H4 (cell line): ENCODE measurements at regions not wholly inside any gene's neighbourhood (a gene's known extent, or its start where the extent isn't known, plus 50 kb on each side); places are given as distances from the start of the nearest gene placed in this dataset.
A peak's percentile ranks its signal among the peaks of the same experiment; 100 is the strongest.
"Not testable (repeated sequence)": the region's sequence is repeated elsewhere in the genome, so short reads cannot be mapped to it uniquely, and the experiment has no call there.

ENCODE experiments used
- DNase-seq: peaks from one replicate; pipeline ENCODE4 v3.0.0-alpha.2; 2015; ENCODE audit warnings: low spot score

DNA sequence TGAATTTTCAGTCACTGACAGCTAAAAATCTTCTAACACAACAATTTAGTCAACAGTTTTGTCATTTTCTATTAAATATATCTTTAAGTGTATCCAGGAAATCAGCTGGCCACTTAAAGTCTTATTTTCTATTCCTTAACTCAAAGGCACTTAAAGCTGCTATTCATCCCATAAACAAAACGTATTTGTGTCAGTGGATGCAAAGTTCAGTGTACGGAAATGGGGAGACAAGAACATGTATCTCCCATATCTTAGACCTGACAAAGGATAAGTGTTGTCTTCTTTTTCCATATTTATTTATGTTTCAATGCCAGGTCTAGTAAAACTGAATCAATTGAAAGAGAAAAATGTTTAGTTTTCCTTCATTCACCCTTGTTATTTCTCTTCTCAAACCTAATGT lies 409.8 kb upstream of the KLHL1 start:
- DNase-seq = no peak

DNA sequence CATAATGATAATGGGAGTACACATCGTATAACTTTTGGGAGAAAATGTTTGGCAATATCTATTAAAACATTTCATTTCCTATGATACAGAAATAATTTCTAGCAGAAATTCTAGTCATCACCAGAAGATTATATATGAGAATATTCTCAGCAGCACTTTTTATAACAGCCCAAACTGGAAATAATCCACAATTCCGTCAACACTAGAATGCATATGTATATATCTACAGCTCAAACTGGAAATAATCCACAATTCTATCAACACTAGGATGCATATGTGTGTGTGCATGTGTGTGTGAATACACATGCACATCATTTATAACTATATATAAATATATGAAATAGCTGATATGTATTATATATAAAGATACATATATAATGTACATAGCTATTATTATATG lies 408.0 kb upstream of the KLHL1 start:
- no peak for DNase-seq

DNA sequence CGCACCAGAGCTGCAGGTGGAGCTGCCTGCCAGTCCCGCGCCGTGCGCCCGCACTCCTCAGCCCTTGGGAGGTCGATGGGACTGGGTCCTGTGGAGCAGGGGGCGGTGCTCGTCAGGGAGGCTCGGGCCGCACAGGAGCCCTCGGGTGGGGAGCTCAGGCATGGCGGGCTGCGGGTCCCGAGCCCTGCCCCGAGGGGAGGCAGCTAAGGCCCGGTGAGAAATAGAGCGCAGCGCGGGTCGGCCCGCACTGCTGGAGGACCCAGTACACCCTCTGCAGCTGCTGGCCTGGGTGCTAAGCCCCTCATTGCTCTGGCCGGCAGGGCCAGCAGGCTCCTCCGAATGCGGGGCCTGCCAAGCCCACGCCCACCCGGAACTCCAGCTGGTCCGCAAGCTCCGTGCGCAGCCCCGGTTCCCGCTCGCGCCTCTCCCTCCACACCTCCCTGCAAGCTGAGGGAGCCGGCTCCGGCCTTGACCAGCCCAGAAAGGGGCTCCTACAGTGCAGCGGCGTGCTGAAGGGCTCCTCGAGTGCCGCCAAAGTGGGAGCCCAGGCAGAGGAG lies 403.7 kb upstream of the KLHL1 start:
- not testable (repeated sequence) for DNase-seq

DNA sequence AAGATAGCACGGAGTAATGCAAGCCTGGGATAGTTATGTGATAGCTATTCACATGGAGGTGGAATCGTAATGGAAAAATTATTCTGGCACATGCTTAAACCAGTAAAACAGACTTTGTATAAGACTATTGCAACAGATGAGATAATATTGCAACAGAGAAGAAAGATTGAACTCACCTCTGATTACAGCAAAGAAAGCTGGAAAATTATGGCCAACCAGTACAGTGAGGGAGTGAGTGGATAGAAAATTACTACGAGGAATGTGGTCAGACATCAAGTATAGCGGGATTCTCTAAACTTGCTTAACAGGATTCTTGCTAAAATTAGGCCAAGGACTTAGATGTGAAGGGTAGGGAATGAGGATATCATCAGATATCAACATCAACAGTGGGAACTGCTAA lies 397.6 kb upstream of the KLHL1 start:
- no peak for DNase-seq

DNA sequence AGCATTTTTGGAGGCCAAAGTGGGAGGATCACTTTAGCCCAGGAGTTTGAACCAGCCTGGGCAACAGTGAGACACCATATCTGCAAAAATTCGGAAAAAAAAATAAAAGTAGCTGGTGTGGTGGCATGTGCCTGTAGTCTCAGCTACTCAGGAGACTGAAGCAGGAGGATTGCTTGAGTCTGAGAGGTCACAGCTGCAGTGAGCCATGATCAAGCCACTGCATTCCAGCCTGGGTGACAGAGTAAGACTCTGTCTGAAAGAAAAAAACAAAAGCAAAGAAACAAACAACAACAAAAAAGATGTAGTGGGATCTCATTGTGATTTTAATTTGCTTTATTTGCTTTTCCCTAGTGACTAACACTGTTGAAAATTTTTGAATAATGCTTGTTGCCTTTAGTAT lies 394.7 kb upstream of the KLHL1 start:
- no peak for DNase-seq

DNA sequence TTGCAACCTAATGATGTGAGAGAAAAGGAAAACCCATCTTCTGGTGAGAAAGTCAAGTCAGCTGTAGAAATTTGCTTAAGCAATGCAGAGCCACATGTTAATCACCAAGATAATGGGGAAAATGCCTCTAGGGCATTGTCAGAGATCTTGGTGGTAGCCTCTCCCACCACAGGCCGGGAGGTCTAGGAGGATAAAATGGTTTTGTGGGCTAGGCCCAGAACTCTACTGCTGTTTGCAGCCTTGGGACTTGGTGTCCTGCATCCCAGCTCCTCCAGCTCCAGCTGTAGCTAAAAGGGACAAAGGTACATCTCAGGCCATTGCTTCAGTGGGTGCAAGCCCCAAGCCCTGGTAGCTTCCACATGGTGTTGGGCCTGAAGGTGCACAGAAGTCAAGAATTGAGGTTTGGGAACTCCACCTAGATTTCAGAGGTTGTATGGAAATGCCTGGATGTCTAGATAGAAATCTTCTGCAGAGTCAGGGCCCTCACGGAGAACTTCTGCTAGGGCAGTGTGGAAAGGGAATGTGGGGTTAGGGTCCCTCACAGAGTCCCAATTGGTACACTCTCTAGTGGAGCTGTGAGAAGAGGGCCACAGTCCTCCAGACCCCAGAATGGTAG lies 382.2 kb upstream of the KLHL1 start:
- DNase-seq = no peak

DNA sequence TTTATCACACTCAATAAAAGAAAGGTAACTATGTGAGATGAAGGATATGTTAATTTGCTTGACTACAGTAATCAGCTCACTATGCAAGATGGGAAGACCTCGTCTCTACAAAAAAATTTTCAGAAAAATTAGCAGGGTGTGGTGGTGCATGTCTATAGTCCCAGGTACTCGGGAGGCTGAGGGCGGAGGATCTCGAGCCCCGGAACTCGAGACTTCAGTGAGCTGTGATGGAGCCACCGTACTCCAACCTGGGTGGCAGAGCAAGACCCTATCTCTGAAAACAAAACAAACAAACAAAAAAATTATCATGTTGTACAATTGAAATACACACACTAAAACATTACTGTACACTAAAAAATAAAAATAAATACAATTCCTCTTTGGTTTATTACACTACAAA lies 376.7 kb upstream of the KLHL1 start:
- no peak for DNase-seq

DNA sequence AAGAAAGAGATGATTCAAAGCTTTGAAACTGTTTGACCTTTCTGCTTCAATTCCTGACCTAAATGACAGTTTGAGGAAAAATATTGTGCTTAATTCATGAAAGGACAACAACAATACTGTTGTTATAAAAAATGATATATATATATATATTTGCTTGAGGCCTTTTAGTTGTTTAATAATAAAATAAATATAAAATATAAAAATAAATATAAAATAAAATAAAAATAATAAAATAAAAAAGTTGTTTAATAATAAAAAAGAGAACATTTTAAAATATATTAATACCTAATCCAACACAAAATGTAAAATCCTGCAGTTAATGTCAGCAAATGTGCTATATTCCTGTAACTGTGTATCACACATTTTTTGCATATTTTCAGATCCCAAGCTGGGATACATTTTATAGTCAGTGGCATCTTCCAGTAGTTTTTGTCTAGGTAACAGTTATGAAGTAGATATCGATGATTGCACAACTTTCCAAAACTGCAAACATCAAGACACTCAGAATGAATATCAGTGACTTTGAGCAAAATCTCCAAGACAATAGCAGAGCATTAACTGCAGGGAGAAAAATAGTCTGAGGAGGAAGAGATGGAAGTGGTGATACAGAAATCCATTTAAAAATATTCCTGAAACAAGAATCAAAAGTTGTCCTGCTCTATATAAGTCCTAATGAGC lies 375.5 kb upstream of the KLHL1 start:
- DNase-seq = no peak

DNA sequence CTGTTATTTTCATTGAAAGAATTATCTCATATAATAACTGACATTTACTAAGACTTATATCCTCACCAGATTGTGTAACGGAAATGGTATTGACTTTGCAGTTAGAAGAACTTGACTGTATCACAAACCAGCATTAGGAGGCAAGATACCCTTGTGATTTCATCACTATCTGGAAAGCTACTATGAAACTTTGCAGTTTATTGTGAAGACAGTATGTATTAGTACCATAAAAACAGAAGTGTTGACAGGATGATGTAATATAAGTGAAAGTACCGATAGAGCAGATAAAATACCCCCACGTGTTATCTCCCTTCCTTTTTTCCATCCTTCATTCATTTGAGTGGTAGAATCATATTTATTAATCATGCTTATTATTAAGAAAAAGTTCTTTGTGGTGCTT lies 365.7 kb upstream of the KLHL1 start:
- DNase-seq = no peak

DNA sequence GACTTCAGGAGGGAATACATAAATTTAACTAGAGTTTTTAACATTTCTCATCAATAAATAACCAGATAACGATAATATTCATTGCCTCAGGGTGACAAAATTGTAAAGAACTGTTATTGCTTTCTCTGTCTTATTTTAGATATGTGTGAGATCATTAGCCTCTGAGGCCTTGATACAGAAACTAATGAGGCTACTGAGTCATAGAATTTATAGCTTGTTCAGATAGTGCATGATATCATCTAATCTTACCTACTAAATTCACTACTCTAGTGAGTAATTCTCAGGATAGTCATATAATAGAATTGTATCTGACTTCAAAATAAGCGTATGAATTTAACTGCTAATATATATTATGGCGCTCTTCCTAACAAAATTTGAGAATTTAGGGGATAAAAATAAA lies 360.8 kb upstream of the KLHL1 start:
- DNase-seq = no peak

DNA sequence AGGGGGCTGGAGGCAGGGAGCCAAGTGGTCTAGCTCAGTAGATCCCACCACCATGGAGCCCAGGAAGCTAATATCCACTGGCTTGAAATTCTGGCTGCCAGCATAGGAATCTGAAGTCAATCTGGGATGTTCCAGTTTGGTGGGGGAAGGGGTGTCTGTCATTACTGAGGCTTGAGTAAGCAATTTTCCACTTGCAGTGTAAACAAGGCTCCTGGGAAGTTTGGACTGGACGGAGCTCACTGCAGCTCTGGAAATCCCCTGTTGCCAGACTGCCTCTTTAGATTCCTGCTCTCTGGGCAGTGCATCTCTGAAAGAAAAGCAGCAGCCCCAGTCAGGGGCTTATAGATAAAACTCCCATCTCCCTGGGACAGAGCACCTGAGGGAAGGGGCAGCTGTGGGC lies 349.2 kb upstream of the KLHL1 start:
- DNase-seq = peak; percentile 27

DNA sequence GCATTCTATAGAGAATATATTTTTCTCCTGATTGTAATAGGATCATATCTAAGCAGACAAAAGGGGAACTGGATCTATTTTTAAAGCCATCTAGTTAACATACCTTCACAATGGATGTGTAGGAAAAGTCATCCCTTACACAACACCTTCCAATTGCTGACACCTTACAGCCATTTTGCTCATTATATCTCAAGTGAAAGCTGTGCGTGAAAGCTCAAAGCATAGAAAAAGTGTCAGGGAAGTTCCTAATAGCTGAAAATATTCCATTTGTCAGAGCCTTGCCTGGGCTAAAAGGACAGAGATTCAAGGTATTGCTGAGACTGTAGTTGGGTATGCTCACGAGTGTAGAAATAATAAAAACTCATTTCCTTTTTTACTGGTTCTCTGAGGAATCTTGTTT lies 340.6 kb upstream of the KLHL1 start:
- no peak for DNase-seq

DNA sequence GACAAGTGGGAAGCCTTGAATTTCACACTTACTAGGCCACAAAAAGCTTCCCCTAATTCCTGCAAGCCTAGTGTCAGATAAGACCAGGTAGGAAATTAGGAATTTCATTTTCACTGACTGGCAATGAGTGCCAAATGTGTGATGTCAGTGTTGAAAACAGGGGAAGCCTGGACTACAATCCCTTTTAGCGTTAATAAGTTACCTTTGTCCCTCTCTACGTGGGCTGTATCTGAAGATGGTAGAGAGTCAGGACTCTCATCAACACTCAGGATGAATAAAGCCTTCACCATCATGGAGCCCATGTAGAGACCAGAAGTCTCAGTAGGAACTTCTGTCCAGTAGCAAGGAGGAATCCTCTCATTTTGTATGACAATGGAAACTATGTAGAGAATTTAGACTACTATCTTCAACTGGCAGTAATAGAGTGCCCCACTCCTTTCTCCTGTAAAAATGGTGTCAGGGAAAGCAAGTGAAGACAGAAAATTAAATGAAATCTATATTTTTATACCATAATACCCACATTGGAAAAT lies 324.1 kb upstream of the KLHL1 start:
- DNase-seq = no peak

DNA sequence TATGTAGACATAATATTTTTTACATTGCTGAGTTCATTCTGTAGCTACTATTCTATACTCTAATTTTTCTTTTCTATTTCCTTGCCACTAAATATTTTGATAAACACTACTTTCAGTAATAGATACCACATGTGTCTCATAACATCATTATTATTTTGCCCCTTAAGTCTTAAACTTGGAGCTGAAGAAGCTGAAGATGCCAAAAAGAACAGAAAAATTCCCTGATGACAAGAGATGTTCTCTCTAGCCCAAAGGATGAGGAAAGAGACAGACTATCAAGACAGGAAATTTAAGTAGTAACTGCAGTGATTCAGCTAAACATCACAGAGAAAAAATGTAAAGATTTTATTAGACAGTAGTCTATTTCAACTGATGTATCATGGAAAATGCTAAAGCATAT lies 322.0 kb upstream of the KLHL1 start:
- DNase-seq = no peak

DNA sequence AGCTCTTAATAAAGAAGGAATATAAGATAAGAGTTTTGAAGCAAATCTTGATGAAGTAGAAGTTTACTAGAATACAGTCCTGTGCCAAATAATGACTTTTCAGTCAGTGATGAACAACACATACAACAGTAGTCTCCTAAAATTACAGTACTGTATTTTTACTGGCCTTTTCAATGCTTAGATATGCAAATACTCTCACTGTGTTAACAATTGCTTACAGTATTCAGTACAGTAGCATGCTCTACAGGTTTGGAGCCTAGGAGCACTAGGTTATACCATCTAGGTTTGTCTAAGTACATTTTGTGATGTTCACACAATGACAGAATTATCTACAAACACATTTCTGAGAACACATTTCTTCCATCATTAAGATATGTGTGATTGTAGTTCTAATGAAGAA lies 316.7 kb upstream of the KLHL1 start:
- DNase-seq = no peak

DNA sequence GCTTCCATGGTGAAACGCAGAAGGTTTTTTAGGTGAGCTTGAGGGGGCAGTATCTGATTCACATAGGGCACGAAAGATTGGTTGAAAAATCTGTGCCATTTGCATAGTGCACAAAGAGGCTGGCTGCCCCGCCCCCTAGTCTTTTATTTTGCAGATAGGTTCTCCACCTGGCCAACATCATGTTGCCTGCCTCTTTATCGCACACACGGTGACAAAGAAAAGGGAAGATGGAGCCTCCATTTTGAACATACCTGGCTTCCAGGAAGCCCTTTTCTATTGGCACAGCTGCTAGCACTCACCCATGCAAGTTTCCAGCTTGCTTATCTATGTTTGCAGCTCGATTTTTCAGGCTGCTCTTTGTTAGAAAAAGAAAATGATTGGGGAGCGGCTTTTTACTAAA lies 316.2 kb upstream of the KLHL1 start:
- DNase-seq = no peak

DNA sequence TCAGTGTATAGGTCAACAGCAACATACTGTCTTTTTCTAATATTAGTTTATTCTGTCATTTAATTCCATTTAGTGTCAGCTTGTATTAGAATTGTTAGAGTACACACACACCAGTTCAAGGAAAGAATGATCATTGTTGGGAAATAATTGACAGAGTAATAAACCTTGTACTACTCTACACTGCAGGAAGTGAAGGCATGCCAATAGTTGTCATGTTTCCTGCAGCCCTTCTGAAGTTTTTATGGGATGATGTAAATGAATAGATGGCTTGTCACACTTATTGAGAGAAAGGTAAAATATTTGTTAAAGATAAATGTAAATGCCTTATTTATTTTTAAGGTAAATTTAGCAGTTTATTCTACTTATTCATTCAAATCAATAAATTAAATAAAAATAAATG lies 306.9 kb upstream of the KLHL1 start:
- DNase-seq = no peak

DNA sequence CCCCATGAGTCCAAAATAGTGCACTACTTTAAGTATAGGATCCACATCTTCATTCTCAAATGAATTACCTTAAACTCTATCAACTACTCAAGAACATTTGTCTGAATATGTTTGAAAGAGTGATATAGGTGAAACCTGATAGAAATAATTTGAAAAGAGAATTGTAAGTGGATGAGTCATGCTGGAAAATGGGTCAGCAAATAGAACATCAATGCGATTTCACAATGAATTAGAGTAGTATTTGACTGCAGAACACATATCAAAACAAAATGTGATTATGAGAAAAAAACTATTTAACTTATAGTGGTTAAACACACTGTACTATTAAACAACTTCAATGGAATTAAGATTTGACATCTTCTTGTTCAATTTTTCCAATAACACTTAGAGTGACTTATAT lies 300.6 kb upstream of the KLHL1 start:
- no peak for DNase-seq

DNA sequence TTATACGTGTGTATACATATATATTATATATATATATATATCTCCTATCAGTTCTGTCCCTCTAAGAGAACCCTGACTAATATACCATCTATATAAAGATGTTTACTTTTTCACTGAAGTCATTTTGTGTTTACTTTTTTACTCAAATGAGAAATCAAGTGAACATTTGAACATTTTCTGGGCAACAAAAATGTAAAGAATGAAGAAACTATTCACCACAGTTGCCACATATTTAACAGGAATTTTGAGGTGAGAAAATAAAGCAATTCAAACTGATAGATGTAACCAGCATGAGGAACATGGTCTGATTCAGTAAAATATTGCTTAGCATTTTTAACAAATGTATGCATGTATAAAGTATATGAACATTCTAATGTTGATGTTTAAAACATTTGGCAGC lies 299.2 kb upstream of the KLHL1 start:
- no peak for DNase-seq

DNA sequence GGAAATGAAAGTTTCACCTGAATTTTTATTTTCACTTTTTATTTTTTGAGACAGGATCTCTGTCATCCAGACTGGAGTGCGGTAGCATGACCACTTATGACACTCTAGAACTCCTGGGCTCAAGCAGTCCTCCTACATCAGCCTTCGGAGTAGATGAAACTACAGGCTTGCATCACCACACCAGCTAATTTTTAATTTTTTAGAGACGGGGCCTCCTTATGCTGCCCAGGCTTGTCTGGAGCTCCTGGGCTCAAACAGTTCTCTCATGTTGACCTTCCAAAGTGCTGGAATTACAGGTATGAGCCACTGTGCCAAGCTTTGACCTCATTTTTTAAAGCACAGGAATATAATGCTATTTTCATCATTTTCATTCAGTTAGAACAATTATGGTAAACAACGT lies 297.0 kb upstream of the KLHL1 start:
- DNase-seq = no peak

DNA sequence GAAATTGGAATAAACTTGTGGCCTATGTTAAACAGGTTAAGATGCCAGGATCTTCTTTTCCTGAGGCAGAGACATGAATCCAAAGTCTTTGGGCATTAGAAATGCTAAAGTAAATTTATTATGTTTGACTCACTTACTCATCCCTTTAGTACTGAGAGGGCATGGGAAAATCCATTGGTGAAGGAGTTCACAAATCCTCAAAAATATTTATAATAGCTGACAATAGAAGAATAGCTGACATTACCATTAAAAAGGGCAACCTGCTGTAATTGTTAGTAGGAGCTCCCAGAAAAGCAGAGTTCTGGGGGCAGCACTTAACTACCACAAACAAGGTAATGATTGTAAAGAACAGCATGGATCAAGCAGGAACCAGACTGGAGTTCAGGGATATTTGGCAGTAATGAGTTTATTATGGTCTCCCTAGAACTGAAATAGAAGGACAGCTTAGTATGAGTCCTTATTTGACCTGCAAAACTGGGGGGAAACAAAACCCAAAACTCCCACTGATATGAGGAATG lies 285.8 kb upstream of the KLHL1 start:
- DNase-seq = no peak

DNA sequence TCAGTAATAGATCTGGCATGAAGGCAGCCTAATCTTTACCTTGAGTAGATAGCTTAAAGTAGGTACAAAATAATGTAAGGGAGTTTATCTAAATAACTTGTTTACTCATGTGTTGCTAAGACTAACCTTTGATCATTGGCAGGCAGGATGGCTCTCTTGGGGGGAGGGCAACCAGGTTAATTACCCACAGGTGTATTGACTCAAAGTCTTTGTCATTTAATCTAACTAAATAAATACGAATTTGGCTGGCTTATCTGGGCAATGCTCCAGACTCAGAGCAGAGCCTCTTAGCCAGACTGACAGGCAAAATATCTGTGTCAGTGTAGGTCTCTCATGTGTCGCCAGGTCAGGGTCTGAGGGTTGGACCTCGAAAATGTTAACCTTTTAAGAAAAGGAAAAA lies 283.4 kb upstream of the KLHL1 start:
- DNase-seq = no peak

DNA sequence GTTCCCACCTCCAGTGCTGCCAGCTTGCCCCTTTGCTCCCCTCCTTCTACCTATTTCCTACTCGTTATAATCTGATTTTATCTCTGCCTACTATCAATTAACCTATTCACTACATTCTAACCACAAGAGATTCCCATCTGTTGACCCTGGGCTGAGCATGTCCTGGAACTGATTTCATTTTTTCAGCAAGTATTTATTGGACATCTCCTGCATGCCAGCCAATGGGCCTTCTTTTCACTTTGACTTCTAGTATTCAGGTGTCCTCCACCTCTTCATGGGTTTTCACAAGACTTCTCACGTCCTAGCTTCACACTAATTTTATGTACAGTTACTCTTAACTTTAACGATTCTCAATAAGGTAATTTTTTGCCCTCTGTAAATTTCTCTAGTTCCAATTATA lies 282.7 kb upstream of the KLHL1 start:
- no peak for DNase-seq
